ENCODE measurements at regions not wholly inside any gene's neighbourhood (a gene's known extent, or its start where the extent isn't known, plus 50 kb on each side); places are given as distances from the start of the nearest gene placed in this dataset.

DNA sequence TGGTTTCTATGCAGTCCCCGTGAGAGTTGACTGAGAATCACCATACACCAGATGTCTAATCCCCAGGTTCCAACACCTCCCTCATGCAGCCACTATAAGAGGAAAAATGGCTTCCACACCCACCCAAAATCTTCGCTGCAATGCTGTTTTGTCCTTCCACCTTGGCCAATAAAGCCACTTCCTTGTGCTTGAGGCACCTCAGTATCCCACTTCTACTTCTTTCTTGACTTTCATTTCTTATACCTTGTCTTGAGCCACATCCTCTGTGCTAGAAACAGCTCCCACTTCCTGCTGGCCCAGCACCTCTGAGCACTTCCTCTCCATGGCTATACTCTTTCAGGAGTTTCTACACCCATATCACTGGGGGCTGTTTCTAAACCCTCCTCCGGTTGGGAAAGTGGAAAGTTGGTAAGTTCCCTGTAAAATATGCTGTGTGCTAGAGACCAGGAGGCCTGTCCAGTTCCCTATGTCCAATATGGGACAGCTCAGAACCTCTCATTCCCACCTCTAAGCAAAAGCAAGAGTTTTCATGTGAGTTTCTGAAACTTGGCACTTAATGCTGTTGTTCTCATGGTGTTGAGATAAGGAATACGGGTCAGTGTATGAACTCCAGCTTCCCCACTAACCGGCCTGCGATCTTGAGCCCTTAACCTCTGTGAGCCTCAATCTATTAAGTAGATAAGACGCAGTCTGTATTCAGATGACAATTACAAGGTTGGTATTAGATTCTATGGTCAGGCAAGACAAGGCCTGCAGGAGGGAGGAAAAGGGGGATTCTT is 209.1 kb upstream of the ID2 start:
- no peak for DNase-seq (ENCODE audit: low read depth)

DNA sequence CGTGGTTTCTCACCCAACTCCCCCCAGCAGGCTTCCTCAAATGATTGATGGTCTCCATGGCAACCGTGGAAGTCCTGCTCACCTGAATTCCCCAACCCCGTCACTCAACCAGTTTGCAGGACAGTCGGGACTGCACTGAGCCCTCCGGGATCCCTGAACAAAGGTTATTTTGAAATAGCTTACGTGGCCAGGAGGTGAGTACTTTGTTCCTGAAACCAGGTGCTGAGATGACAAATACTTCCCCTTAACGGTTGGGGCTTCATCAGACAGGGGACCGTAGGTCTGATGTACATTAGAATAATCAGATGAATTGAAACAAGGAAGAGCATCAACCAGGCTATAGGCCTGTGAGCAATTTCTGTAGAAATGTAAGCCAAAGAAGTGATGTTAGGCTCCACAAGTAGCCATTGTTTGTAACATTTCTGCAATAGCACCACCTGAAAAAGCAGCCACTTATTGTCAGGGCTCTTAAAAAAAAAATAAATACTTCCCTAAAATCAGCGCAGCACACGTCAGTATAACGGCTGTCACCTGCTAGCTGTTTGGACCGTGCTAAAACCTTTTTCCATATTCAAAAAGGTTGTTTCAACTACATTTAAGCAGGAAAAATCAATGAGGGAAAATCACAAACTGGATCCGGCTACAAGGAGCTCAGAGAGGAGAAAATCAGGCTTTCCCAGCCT is 206.4 kb upstream of the ID2 start:
- no peak for DNase-seq (ENCODE audit: low read depth)

DNA sequence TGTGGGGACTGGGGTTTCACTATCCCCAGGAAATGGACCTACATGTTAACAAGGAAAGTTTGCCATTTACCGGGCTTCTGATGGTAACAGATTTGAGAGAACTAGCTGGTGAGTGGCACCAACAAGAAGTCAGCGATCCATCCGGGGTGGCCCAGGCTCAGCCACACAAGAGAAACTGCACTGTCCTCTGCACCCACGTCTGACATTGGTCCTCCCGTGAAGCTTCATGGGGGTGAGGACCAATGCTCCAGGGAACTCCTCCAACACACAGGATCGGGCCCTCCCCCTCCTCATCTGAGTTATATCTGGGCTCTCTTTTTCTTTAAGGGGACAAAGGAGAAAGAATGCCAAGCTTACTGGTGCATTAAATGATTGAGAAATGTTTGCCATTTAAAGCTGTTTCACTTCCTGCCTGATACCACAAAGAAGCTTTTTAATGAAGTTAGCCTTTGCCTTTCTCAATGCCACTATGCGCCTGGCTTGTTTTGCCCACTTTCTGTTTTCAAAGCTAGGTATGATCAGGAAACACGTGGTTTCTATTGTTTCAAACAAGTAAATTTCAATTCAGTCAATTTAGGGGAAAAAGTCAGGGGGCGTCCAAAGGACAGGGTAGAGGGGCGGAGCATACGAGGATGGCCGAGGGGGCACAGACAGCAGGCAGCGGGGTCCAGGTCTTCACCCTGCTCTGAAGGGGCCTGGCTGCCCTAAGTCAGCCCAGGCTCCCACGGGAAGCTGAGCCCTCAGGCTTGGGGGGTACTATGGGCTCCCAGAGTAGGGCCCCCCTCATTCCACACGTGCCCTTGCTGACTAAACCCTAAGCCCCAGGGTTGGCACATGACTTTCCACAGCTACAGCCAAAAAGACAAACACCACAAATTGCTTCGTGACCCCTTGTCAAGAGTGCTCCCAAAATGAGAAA is 204.0 kb upstream of the ID2 start:
- peak; percentile 53 for DNase-seq (ENCODE audit: low read depth)

DNA sequence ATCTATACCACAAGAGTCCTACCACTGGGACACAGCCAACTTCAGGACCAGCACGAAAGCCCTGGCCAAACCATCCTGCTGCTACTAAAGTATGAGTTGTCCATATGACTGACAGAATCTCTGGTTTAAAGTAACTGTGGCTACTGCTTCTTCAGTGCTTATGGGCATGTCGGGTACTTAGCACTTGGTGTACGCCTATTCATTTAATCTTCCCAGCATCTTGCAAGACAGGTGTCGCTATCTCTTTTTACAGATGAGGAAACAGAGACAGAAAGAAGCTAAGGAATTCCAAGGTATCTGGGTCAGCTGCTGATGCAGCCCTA is 203.4 kb upstream of the ID2 start:
- DNase-seq (ENCODE audit: low read depth): peak; percentile 74

DNA sequence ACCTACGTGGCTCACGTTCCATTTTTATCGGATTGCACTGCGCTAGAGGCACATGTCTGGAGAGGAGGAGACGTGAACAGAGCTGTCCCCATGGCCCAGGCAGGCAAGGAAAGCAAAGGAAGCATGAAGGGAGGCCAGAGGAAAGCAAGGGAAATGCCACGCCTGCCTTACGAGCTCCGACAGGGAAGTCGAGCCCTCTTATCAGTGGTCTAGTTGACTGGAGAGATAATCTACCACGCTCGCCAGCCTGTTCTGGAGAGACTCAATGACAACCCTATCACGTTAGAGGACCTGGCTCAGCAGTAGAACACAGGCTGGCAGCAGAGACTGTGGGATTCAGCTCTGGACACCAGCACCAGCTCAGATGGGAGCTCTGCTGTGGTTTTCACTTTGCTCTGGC is 202.6 kb upstream of the ID2 start:
- DNase-seq (ENCODE audit: low read depth): no peak

DNA sequence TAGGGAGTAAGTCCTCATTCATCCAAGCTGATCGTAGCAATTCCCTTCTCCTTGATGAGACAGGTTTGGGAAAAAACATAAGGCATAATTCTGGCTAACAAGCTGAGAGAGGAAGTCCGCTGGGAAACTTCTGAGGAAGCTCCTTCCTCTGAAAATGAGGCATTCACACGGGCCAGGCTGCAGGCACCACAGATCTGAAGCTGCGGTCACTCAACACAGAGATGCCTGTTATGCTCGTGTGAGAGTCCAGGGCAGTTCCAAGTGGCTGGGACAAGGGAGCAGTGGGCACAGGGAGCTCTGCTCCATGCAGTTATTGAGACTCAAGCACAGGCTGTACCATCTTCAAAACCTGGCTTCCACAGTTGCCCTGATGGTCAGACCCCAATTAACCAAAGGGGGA is 200.9 kb upstream of the ID2 start:
- peak; percentile 38 for DNase-seq (ENCODE audit: low read depth)

DNA sequence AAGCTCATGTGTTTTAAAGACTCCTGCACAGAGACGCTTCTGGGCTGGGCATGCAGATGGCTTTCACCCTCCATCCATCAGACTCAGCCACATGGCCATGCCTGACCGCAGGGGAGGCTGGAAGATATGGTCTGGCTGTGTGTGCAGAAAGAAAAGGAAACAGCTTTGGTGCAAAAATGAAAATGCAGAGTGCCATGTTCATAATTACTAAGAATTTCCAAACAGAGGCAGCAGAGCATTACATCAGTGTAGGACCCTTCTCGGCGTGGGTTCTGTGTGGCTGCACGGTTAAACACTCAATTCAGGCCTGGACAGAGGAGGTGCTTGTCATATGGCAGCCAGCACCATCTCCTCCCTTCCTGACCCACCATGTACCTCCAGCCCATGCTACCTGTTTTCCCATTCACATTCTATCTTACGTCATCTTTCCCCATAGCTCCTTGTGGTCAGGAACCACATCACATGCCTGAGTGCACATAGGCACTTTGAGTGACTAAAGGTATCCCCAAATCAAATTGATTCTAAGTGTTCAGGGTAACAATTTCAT is 200.3 kb upstream of the ID2 start:
- DNase-seq (ENCODE audit: low read depth): no peak

DNA sequence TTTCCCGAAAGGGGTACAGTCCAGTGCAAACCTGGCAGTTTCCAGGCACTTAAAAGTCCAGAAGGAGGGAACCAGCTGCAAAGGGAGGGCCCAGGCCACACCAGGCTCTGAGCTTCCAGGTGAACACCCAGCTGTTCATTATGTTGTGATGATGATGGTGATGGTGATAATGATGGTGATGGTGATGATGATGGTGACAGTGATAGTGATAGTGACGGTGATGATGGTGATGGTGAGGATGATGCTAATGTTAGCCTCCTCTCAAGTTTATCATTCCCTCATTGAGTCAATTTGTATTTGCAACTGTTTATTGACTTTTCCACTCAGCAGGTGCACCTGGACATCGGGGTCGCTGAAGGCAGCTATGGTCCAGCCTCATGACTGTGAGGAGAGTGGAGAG is 199.4 kb upstream of the ID2 start:
- no peak for DNase-seq (ENCODE audit: low read depth)

DNA sequence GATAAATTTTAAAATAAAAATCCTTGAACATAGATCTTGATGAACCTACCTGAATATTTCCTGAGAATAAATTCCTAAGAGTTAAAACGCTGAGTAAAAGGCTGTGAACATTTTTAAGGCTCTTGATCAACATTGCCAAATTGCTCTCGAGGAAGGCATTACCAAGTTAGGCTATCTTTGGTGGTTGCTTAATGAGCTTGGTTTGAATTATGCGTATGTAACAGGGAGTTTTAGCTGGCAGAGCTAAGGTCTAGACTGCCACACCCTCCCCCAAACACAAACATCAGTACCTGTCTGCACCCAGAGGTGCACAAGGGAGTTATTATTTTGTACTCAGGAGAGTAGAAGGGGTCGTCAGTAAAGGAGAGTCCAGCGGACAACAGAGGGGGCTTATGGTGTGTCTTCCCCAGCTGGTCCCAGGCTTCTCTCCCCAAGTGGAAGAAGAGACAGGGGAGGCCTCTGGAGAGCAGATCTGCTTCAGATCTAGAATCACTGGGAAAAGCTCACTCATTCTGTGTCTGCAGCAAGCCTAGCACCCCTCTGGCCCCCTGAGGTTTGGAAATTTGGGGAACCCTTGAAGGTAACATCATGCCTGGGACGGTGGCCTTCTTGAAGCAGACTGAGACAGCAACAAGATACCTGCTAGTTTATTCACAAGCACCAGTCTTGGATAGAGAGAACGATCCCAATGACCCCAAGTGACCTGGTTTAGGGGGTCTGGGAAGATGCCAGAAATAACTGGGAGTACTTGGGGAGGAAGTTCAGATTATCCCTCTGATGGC is 197.2 kb upstream of the ID2 start:
- no peak for DNase-seq (ENCODE audit: low read depth)

DNA sequence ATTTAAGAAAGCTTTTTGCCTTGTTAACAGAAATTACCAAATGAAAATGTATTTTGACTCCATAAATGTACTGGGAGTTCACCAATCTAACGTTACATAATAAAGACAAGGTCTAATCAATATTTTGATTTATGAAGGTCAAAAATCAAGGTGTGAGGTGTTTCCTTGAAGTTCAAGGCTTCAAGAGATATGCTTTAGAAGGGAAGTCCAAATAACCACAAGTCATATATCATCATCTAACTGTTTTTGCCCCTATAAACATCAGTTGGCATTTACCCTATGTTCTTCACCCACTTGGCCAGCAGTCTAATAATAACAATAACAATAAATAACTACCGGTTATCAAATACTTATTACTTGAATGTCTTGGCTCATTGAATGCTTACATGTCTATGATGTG is 196.1 kb upstream of the ID2 start:
- no peak for DNase-seq (ENCODE audit: low read depth)

DNA sequence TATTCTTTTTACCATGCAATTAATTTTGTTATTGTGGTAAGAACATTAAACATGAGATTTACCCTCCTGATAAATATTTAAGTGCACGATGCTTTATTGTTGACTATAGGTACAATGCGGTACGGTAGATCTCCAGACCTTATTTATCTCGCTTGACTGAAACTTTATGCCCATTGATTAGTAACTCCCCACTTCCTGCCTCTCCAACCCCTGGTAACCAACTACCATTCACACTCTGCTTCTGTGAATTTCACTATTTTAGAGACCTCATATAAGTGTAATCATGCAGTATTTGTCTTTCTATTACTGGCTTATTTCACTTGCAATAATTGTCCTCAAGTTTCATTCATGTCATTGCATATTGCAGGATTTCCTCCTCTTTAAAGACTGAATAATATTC is 195.7 kb upstream of the ID2 start:
- no peak for DNase-seq (ENCODE audit: low read depth)

DNA sequence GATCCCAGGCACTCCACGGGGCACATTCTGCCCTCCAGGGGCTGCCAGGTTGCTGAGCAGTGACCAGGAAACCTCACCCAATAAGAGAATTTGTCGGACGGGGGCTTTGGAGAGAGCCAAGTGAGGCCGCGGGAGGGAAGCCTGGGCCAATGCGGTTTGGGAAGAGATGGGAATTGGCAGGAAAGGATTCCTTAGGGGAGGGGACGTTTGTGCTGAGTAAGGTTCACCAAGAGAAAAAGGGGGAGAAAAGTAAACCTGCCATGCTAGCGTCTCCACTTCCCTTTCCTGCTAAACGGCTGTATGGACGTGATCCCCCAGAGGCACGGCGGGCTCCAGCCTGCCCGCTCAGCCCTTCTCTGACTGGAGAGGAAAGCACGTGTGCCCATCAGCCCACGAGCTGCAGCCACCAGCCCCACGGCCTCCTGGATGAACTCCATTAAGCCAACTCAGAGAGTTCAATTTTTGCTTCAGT is 194.4 kb upstream of the ID2 start:
- no peak for DNase-seq (ENCODE audit: low read depth)

DNA sequence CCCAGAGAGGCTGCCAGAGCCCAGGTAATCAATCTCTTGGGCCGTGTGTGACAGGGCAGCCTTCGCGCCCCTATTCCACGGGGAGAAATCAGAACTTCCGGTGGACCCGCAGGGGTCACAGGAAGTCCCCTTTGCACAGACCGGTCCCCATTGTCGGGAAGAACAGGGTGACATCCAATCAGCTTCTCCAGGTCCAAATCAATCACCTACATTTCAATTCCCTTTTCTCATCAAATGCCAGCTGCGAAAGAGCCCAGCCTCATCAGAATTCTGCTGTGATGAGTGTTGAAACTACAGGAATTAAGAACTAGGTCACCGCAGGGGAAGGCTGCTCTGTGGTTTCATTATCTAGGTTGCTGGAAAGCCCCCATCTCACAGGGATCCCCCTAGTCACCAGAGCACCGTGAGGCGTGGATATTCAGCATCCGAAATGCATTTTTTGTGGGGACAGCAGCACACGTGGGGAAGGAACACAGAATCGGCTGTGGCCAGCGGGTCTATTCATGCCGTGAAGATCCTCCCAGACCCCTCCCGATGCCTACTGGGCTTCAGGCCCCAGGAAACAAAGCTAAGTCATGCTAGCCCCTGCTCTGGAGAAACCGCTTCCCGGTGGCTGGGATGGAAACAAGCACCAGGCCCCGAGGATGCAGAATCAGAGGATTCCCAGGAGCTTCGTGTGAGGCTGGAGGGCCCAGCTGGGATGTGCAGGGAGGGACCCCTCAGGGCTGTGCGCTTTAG is 193.7 kb upstream of the ID2 start:
- no peak for DNase-seq (ENCODE audit: low read depth)

DNA sequence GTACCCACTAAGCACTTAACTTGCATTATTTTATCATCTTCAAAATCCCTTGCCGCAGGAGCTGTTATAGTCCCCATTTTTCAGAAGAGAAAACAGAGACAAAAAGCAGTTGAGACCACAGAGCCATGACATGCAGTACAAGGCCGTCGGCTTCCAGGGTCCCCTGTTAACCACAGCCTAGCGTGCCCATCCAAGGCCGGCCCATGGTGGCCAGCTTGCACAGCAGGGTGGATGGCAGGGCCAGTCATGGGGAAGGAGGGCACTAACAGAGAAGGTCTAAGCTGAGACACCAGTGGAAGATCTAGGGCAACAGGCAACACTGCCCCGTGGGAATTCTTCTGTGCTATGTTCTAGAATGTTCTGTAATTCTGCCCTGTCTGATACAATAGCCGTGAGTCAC is 192.6 kb upstream of the ID2 start:
- no peak for DNase-seq (ENCODE audit: low read depth)

DNA sequence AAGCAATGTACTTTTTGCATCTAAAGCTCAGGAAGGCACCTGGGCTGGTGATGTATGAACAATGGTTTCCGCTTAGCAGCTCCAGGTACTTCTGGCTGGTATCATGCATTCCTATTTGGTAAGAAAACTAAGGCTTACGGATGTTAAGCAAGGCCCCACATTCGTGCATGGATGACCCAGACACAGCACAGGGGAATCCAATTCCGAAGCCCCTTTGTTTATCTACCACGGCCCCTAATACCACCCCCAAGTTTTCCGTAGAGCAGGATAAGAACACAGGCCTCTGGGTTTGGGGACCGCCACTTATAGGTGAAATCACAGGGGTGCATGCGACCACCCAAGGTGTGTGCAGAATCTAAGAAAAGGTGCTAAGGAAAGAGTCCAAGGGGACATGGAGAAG is 192.1 kb upstream of the ID2 start:
- no peak for DNase-seq (ENCODE audit: low read depth)

DNA sequence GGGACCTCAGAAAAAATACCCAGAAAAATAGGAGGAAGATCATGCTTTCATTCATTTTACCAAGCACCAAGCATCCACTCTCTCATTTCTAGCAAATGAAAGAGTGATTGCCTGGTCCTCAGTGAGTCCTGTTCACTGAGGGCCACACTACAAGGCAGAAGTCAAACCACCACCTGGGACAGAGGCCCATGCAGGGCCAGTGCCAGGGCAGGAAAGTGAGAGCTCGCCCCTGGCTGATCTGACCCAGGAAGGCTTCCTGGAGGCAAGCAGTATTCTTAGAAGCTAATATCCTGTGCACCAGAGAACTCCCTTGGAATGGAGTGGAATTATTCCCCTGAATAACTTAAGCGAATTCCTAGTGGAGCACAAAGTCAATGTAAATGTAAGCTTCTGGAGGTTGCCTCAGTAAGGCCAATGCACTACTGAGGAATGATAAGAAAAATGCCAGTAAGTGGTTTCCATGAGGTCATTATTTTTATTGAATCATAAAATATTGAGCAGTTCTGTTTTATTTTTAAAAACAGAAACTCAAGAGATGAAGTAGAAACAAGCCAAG is 191.6 kb upstream of the ID2 start:
- DNase-seq (ENCODE audit: low read depth): no peak

DNA sequence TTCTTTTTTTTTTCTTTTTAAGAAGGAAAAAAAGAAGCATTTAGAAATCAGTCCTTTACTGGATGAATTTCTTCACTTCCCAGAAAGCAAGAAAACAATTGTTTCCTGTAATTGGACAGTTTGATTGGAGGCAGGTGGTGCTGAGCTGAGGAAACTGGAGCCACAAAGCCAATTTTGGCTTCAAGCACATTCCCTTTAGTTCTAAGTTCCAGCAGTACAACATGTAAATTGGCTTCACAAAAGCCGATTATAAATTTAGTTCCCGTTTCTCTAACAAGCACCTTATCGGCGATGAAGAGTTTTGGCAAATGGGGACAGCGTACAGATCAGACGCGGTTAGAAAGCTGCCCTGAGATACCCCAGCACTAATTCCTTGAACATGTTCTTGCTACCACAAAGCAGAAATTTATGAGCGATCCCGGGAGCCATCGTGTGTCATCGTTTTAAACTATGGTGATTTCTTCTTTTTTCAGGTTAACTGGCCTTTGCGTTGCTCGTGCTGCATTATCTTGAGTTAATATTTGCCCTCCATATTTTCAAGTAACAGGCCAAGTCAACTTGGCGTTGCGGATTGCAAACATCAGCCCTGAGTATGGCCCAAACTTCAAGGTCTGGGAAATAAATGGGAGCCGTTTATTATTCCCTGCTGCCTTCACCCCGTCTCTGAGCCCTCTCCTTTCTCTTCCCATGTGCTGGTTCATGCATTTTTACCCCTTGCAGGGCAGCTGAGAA is 190.4 kb upstream of the ID2 start:
- DNase-seq (ENCODE audit: low read depth): no peak

DNA sequence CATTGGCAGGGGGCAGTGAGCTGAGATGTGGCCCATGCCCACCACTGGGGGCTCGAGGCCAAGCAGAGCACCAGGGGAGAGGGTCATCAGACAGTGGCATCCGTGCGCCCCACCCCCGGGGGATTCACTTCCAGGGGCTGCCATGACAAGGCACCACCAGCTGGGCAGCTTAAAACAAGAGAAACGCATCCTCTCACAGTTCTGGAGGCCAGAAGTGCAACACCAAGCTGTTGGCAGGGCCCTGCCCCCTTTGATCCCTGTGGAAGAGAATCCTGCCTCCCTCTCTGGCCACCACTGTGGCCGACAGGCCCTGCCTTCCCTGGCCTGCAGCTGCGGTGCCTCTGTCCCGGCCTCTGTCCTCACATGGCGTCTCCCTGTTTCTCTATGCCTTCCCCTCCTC is 187.7 kb upstream of the ID2 start:
- DNase-seq (ENCODE audit: low read depth): no peak

DNA sequence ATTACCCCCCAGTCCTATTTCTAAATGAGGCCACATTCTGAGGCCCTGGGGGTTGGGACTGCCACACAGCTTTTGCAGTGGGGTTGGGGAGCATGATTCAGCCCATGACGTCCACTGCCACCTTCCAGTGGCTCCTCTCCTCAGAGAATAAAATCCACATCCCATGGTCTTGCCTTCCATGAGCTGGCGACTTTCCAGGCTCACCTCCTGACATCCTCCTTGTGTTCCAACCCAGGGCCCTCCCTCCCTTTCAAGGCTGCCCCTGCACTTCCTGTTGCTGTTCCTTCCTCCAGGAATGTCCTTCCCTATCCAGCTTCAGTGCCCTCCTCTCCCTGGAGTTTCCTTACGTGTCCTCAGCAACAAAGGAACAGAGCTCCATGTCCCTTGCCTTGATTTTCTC is 187.3 kb upstream of the ID2 start:
- no peak for DNase-seq (ENCODE audit: low read depth)

All from RPMI7951 (cell line).